Upper lobe of left lung (tissue), 4 donors: ENCODE measurements at regions not wholly inside any gene's neighbourhood (a gene's known extent, or its start where the extent isn't known, plus 50 kb on each side); places are given as distances from the start of the nearest gene placed in this dataset.
"Not testable (repeated sequence)": the region's sequence is repeated elsewhere in the genome, so short reads cannot be mapped to it uniquely, and the experiment has no call there.

Experiments
- CTCF ChIP-seq, 6 experiments: fragments of 450-650 bp in 4 of 6; fragments of 200-600 bp in 2 of 6; sonication (generic) in 2 of 6; IDR thresholded peaks; one replicate each; pipeline ENCODE4 v1.5.1; 2016 to 2019; ENCODE audit warnings: antibody characterized with exemption in 6 of 6
- EP300 ChIP-seq, 4 donors: sonication (generic); formaldehyde crosslinking; IDR thresholded peaks; one replicate each; pipeline ENCODE4 v1.5.1; 2017; ENCODE audit warnings: antibody characterized with exemption in 4 of 4, control low read depth in 2 of 4
- POLR2A ChIP-seq, 4 donors: fragments of 450-650 bp; IDR thresholded peaks; one replicate each; pipeline ENCODE4 v1.5.1; 2016 to 2017; ENCODE audit warnings: antibody characterized with exemption in 4 of 4, mild to moderate bottlenecking in 2 of 4
- POLR2AphosphoS5 ChIP-seq, 2 donors: sonication (generic); formaldehyde crosslinking; IDR thresholded peaks; one replicate each; pipeline ENCODE4 v1.5.1; 2017; ENCODE audit warnings: antibody characterized with exemption in 2 of 2

GRCh38 chr2:4115435-4115834, 412.1 kb downstream of the DCDC2C start:
- not testable (repeated sequence) for TF ChIP-seq CTCF, POLR2A, EP300, POLR2AphosphoS5 (IDR thresholded peaks at IDR 0.05)
